GM23338 (cell line): ENCODE measurements at regions not wholly inside any gene's neighbourhood (a gene's known extent, or its start where the extent isn't known, plus 50 kb on each side); places are given as distances from the start of the nearest gene placed in this dataset.

Source experiments
- ATAC-seq: fragments of 200-7000 bp; cut with Tn5 transposase; 3 replicates; pipeline ENCODE4 v1.9.1; 2020
- DNase-seq: peaks from one replicate; pipeline ENCODE4 v3.0.0-alpha.2; 2015; ENCODE audit warnings: low spot score
- H2AFZ ChIP-seq: fragments of 200-600 bp; sonication (generic); 2 replicates; pipeline ENCODE4 v1.8.0; 2016; ENCODE audit warnings: antibody characterized with exemption, mild to moderate bottlenecking, moderate library complexity
- H3F3A ChIP-seq: fragments of 200-600 bp; sonication (generic); replicated peaks from 2 replicates; pipeline ENCODE4 v1.8.0; 2017; ENCODE audit warnings: antibody characterized with exemption, mixed run types, low read depth
- H3K27ac ChIP-seq: fragments of 200-600 bp; sonication (generic); 2 replicates; pipeline ENCODE4 v1.6.1; 2016; ENCODE audit warnings: low read depth
- H3K27me3 ChIP-seq: fragments of 200-600 bp; sonication (generic); 2 replicates; pipeline ENCODE4 v1.8.0; 2016; ENCODE audit warnings: mild to moderate bottlenecking, mixed run types, moderate library complexity; ENCODE audit not compliant: insufficient read depth
- H3K36me3 ChIP-seq: fragments of 200-600 bp; sonication (generic); 2 replicates; pipeline ENCODE4 v1.8.0; 2016; ENCODE audit warnings: mild to moderate bottlenecking; ENCODE audit not compliant: insufficient read depth
- H3K4me1 ChIP-seq: fragments of 200-600 bp; sonication (generic); 2 replicates; pipeline ENCODE4 v1.8.0; 2016; ENCODE audit warnings: mild to moderate bottlenecking, moderate library complexity; ENCODE audit not compliant: insufficient read depth
- H3K4me2 ChIP-seq: fragments of 200-600 bp; sonication (generic); 2 replicates; pipeline ENCODE4 v1.7.1; 2017; ENCODE audit warnings: mixed run types
- H3K4me3 ChIP-seq: fragments of 200-600 bp; sonication (generic); 2 replicates; pipeline ENCODE4 v1.6.1; 2016; ENCODE audit warnings: mixed run types
- H3K79me2 ChIP-seq: fragments of 200-600 bp; sonication (generic); replicated peaks from 2 replicates; pipeline ENCODE4 v1.8.0; 2017; ENCODE audit warnings: mild to moderate bottlenecking; ENCODE audit not compliant: insufficient read depth
- H3K9me2 ChIP-seq: fragments of 200-600 bp; sonication (generic); 2 replicates; pipeline ENCODE4 v1.8.0; 2017; ENCODE audit not compliant: insufficient read depth
- H4K20me1 ChIP-seq: fragments of 200-600 bp; sonication (generic); replicated peaks from 2 replicates; pipeline ENCODE4 v1.8.0; 2017; ENCODE audit warnings: mild to moderate bottlenecking; ENCODE audit not compliant: insufficient read depth
- H3K27ac Mint-ChIP-seq: 2 replicates; pipeline ENCODE4 v1.8.0; 2020; ENCODE audit warnings: inconsistent platforms, mild to moderate bottlenecking, moderate library complexity, mixed read lengths
- H3K27me3 Mint-ChIP-seq: 3 replicates; pipeline ENCODE4 v1.8.0; 2022; ENCODE audit warnings: low read depth, mild to moderate bottlenecking, moderate library complexity, mixed read lengths, inconsistent platforms; ENCODE audit not compliant: insufficient read depth, poor library complexity
- H3K36me3 Mint-ChIP-seq: 3 replicates; pipeline ENCODE4 v1.8.0; 2021; ENCODE audit warnings: low read depth, mild to moderate bottlenecking, inconsistent platforms, moderate library complexity, mixed read lengths
- H3K4me1 Mint-ChIP-seq: 3 replicates; pipeline ENCODE4 v1.8.0; 2020; ENCODE audit warnings: mild to moderate bottlenecking, inconsistent platforms, mixed read lengths
- H3K4me3 Mint-ChIP-seq: 3 replicates; pipeline ENCODE4 v1.8.0; 2021; ENCODE audit warnings: moderate library complexity, mild to moderate bottlenecking, inconsistent platforms, mixed read lengths
- H3K9me3 Mint-ChIP-seq: 3 replicates; pipeline ENCODE4 v1.8.0; 2020; ENCODE audit warnings: moderate library complexity, mild to moderate bottlenecking, inconsistent platforms, mixed read lengths
- CREB1 ChIP-seq: fragments of 250-450 bp; sonication (Bioruptor Pico); IDR thresholded peaks from 2 replicates; pipeline ENCODE4 v1.5.0; 2020; ENCODE audit warnings: low read depth, mild to moderate bottlenecking, moderate library complexity
- CTCF ChIP-seq, 2 experiments: fragments of 200-600 bp in 1 of 2; sonication (generic) in 1 of 2; conservative IDR thresholded peaks; 2 replicates each; pipeline versions ENCODE4 v1.5.1 to v1.6.1; 2016 to 2017; ENCODE audit warnings: antibody characterized with exemption in 2 of 2, low read depth in 2 of 2, mild to moderate bottlenecking in 2 of 2, moderate library complexity in 1 of 2
- ETS1 ChIP-seq: IDR thresholded peaks from 2 replicates; pipeline ENCODE4 v1.6.1; 2016; ENCODE audit warnings: antibody characterized with exemption
- EZH2 ChIP-seq: fragments of 200-600 bp; sonication (generic); IDR thresholded peaks from one replicate; pipeline ENCODE4 v1.8.0; 2017; ENCODE audit warnings: antibody characterized with exemption, mild to moderate bottlenecking, low read depth; ENCODE audit not compliant: unreplicated experiment
- EZH2phosphoT487 ChIP-seq: fragments of 200-600 bp; sonication (generic); IDR thresholded peaks from one replicate; pipeline ENCODE4 v1.8.1; 2018; ENCODE audit warnings: antibody characterized with exemption; ENCODE audit not compliant: unreplicated experiment
- JUNB ChIP-seq: IDR thresholded peaks from one replicate; pipeline ENCODE4 v1.6.1; 2016; ENCODE audit warnings: antibody characterized with exemption; ENCODE audit not compliant: unreplicated experiment
- NANOG ChIP-seq: IDR thresholded peaks from 2 replicates; pipeline ENCODE4 v1.6.1; 2016; ENCODE audit warnings: antibody characterized with exemption, borderline replicate concordance
- POLR2AphosphoS5 ChIP-seq: IDR thresholded peaks from 2 replicates; pipeline ENCODE4 v1.6.1; 2016; ENCODE audit warnings: antibody characterized with exemption, low read depth
- REST ChIP-seq: IDR thresholded peaks from one replicate; pipeline ENCODE4 v1.6.1; 2018; ENCODE audit warnings: antibody characterized with exemption; ENCODE audit not compliant: unreplicated experiment
- ZNF114 ChIP-seq: fragments of 250-450 bp; sonication (Bioruptor Pico); IDR thresholded peaks from 2 replicates; pipeline ENCODE4 v1.5.0; 2020; ENCODE audit warnings: mild to moderate bottlenecking, moderate library complexity

GRCh38 chr22:27574002-27574366, 227.6 kb downstream of the MN1 start (continued):
- TF ChIP-seq ZNF114 (CRISPR knock-in tag) (no peak), CTCF (conservative IDR thresholded peaks at IDR 0.05; ENCODE audit: low read depth in 2 of 2) (no peak), EZH2phosphoT487 (no peak), CREB1 (CRISPR knock-in tag) (no peak)

GRCh38 chr22:27574651-27575050, 226.9 kb downstream of the MN1 start:
- H3K27me3 ChIP-seq, result no peaks in the 10 kb centered on the region
- no peaks in the 10 kb centered on the region for H3K36me3 Mint-ChIP-seq
- H3K4me2 ChIP-seq, result no peak overlapping the region
- H3K27me3 Mint-ChIP-seq, result peaks cover 25% of the 10 kb centered on the region
- DNase-seq (no peak), ATAC-seq (no peak)
- H2AFZ ChIP-seq, result no peak overlapping the region
- no peaks in the 10 kb centered on the region for H3K79me2 ChIP-seq
- H3K4me1 Mint-ChIP-seq, result peaks cover 36% of the 10 kb centered on the region
- no peak overlapping the region for H3K4me3 Mint-ChIP-seq
- peaks cover 15% of the 10 kb centered on the region; the same call in 1 of the 2 replicates for H3K4me1 ChIP-seq
- 0 out of 2 replicates have a peak, but pooled peaks cover 2% of the 10 kb centered on the region for H3F3A ChIP-seq
- no peaks in the 10 kb centered on the region; the same call in 2 of the 3 replicates for H3K9me3 Mint-ChIP-seq
- no peak overlapping the region for H3K4me3 ChIP-seq
- no peaks in the 10 kb centered on the region for H3K9me2 ChIP-seq
- no peaks in the 10 kb centered on the region for H3K36me3 ChIP-seq
- H4K20me1 ChIP-seq, result 0 out of 2 replicates have a peak, but pooled peaks cover 3% of the 10 kb centered on the region
- no peak overlapping the region for H3K27ac ChIP-seq
- no peak overlapping the region for H3K27ac Mint-ChIP-seq
- TF ChIP-seq ZNF114 (CRISPR knock-in tag) (no peak), JUNB (no peak), NANOG (no peak), CREB1 (CRISPR knock-in tag) (no peak), EZH2phosphoT487 (no peak), ETS1 (no peak), CTCF (conservative IDR thresholded peaks at IDR 0.05; ENCODE audit: low read depth in 2 of 2) (no peak), POLR2AphosphoS5 (no peak), REST (no peak), EZH2 (no peak)
